Endothelial cell of umbilical vein (primary cell): ENCODE measurements at regions not wholly inside any gene's neighbourhood (a gene's known extent, or its start where the extent isn't known, plus 50 kb on each side); places are given as distances from the start of the nearest gene placed in this dataset.

Source experiments
- BruUV-seq: library from RNA; stranded (reverse); fragments of 400-500 nt; replicated peaks from 2 replicates; lab custom pipeline; 2021; lab: Mats Ljungman, UMichigan
- CTCF ChIA-PET: fragments of 300-600, 350-600 bp; sonication (Branson Sonifier 250); formaldehyde crosslinking; loops from one replicate; lab custom pipeline; 2021; ENCODE audit warnings: antibody characterized with exemption, inconsistent platforms; lab: Charles Lee
- POLR2A ChIA-PET: fragments of 300-600, 350-600 bp; sonication (Branson Sonifier 250); formaldehyde crosslinking; loops from one replicate; lab custom pipeline; 2021; ENCODE audit warnings: antibody characterized with exemption, inconsistent platforms; lab: Charles Lee
- DNase-seq: peaks from one replicate; pipeline ENCODE4 v3.0.0-alpha.2; 2011; ENCODE audit warnings: low read depth, low spot score
- FAIRE-seq: peaks from 2 replicates; lab custom pipeline; 2011; peaks lifted over from hg19 to GRCh38; lab: Jason Lieb, UNC
- H2AFZ ChIP-seq: 2 replicates; pipeline ENCODE4 v1.6.0; 2012; ENCODE audit warnings: low read depth, low read length, control low read depth, inconsistent platforms
- H3K27ac ChIP-seq: 2 replicates; pipeline ENCODE4 v1.5.1; 2011; ENCODE audit warnings: low read depth, mild to moderate bottlenecking, control low read depth, low read length, moderate library complexity; ENCODE audit not compliant: insufficient read depth
- H3K27me3 ChIP-seq, 2 experiments: 2 replicates each; pipeline versions ENCODE4 v1.6.0 to v1.6.1; 2011; ENCODE audit warnings: low read length in 2 of 2, mixed read lengths in 1 of 2; ENCODE audit not compliant: control insufficient read depth in 2 of 2, insufficient read depth in 2 of 2
- H3K36me3 ChIP-seq, 2 experiments: 2 replicates in 1 of 2; 3 replicates in 1 of 2; pipeline ENCODE4 v1.5.1; 2011; ENCODE audit warnings: low read length in 2 of 2, mild to moderate bottlenecking in 1 of 2, moderate library complexity in 1 of 2; ENCODE audit not compliant: control insufficient read depth in 2 of 2, insufficient read depth in 2 of 2; ENCODE audit errors: extremely low read depth in 1 of 2
- H3K4me1 ChIP-seq: 3 replicates; pipeline ENCODE4 v1.5.1; 2011; ENCODE audit warnings: mild to moderate bottlenecking, low read length; ENCODE audit not compliant: control insufficient read depth, insufficient read depth; ENCODE audit errors: extremely low read depth
- H3K4me2 ChIP-seq: 2 replicates; pipeline ENCODE4 v1.6.1; 2011; ENCODE audit warnings: low read length, control low read depth, mixed read lengths; ENCODE audit not compliant: insufficient read depth
- H3K4me3 ChIP-seq, 3 experiments: fragments of 200-600 bp in 1 of 3; sonication (generic), shearing (Covaris generic) in 1 of 3; replicated peaks in 1 of 3; 2 replicates each; pipeline ENCODE4 v1.5.1; 2011 to 2016; ENCODE audit warnings: control low read depth in 3 of 3, low read length in 3 of 3, mild to moderate bottlenecking in 2 of 3, inconsistent platforms in 1 of 3, low read depth in 1 of 3, moderate library complexity in 1 of 3; ENCODE audit not compliant: insufficient read depth in 1 of 3
- H3K79me2 ChIP-seq: 2 replicates; pipeline ENCODE4 v1.6.0; 2012; ENCODE audit warnings: low read length, inconsistent platforms; ENCODE audit not compliant: control insufficient read depth, insufficient read depth
- H3K9ac ChIP-seq: replicated peaks from 2 replicates; pipeline ENCODE3; 2011; ENCODE audit warnings: low read length, control low read depth; ENCODE audit not compliant: insufficient read depth; ENCODE audit errors: extremely low read depth
- H3K9me1 ChIP-seq: replicated peaks from 3 replicates; pipeline ENCODE4 v1.6.0; 2011; ENCODE audit warnings: mild to moderate bottlenecking, low read length; ENCODE audit not compliant: control insufficient read depth, insufficient read depth; ENCODE audit errors: extremely low read depth
- H3K9me3 ChIP-seq: replicated peaks from 2 replicates; pipeline ENCODE4 v1.5.1; 2012; ENCODE audit warnings: low read length, inconsistent platforms; ENCODE audit not compliant: control insufficient read depth, insufficient read depth
- H4K20me1 ChIP-seq: replicated peaks from 2 replicates; pipeline ENCODE3; 2011; ENCODE audit warnings: mild to moderate bottlenecking, low read length; ENCODE audit not compliant: control insufficient read depth, insufficient read depth; ENCODE audit errors: extremely low read depth
- EZH2 ChIP-seq: IDR thresholded peaks from 2 replicates; pipeline ENCODE4 v1.6.1; 2012; ENCODE audit warnings: borderline replicate concordance, low read depth, mild to moderate bottlenecking, moderate library complexity, low read length, inconsistent platforms; ENCODE audit not compliant: severe bottlenecking
- FOS ChIP-seq: IDR thresholded peaks from 2 replicates; pipeline ENCODE4 v1.6.1; 2011; ENCODE audit warnings: mild to moderate bottlenecking, low read length, moderate library complexity, borderline replicate concordance; ENCODE audit not compliant: insufficient read depth
- GATA2 ChIP-seq: IDR thresholded peaks from 2 replicates; pipeline ENCODE4 v1.7.0; 2011; ENCODE audit warnings: low read depth, mild to moderate bottlenecking, moderate library complexity, mixed read lengths, low read length; ENCODE audit not compliant: insufficient read length, insufficient read depth
- JUN ChIP-seq: IDR thresholded peaks from 2 replicates; pipeline ENCODE4 v1.6.1; 2011; ENCODE audit warnings: borderline replicate concordance, low read depth; ENCODE audit not compliant: insufficient read length, insufficient read depth
- MYC ChIP-seq: IDR thresholded peaks from one replicate; pipeline ENCODE4 v1.6.1; 2011; ENCODE audit warnings: mild to moderate bottlenecking, low read depth, low read length
- POLR2A ChIP-seq: IDR thresholded peaks from 2 replicates; pipeline ENCODE4 v1.6.1; 2012; ENCODE audit warnings: low read depth, mild to moderate bottlenecking, control low read depth, low read length
- POLR2AphosphoS5 ChIP-seq: IDR thresholded peaks from 2 replicates; pipeline ENCODE4 v1.6.1; 2012; ENCODE audit warnings: low read depth, mild to moderate bottlenecking, control low read depth, low read length, moderate library complexity; ENCODE audit not compliant: insufficient read depth
- dilution Hi-C: fragments of 300-500 bp; cut with MboI; formaldehyde crosslinking; loops from one replicate; pipeline ENCODE4 v1.15.0; 2019; ENCODE audit warnings: low sequenced_read_pairs; ENCODE audit not compliant: extremely low pct_ligation_motif_present
- intact Hi-C: fragments of 100-400 bp; cut with micrococcal nuclease; formaldehyde crosslinking; loops from one replicate; pipeline ENCODE4 v1.10.0; 2022

DNA sequence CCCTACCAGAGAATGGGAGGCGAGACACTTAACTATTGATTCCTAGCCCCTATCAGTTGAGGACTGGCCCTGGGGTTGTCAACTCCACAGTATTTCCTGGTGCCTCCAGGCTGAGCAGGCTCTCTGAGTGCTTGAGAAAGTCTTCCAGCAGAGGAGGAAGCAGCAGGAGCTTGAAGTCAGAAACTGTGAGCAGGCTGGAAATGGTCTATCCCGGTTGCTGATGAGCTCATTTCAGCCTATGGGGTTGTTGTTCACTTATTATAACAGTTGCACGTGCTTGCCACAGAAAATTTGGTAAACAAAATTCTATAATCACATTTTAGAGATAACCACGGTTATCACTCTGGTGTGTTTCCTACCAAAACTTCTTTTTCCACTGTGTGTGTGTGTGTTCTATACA is 254.7 kb upstream of the THUMPD2 start:
- BruUV-seq: no TSS peak
- Histone ChIP-seq H3K4me2 (no peak overlapping the region), H3K27ac (no peak overlapping the region), H2AFZ (no peak overlapping the region), H3K36me3 (no peaks in the 10 kb centered on the region), H3K9ac (no peak overlapping the region), H3K9me3 (no peaks in the 10 kb centered on the region), H3K27me3 (no peaks in the 10 kb centered on the region), H4K20me1 (no peaks in the 10 kb centered on the region), H3K79me2 (no peaks in the 10 kb centered on the region), H3K4me3 (no peak overlapping the region), H3K9me1 (no peaks in the 10 kb centered on the region), H3K4me1 (no peaks in the 10 kb centered on the region)
- ChIA-PET POLR2A (no interaction called here), CTCF (interaction anchor here (1.0 to 1.5 kb wide), 2 partner anchors 35 to 299 kb away, joined by 3 read pairs; no protein-coding TSS in a partner anchor)
- TF ChIP-seq POLR2A (no peak), POLR2AphosphoS5 (no peak)
- DNase-seq: no peak
- intact Hi-C loops (no loop called here), dilution Hi-C loops (no loop called here)
- no peak for FAIRE-seq

DNA sequence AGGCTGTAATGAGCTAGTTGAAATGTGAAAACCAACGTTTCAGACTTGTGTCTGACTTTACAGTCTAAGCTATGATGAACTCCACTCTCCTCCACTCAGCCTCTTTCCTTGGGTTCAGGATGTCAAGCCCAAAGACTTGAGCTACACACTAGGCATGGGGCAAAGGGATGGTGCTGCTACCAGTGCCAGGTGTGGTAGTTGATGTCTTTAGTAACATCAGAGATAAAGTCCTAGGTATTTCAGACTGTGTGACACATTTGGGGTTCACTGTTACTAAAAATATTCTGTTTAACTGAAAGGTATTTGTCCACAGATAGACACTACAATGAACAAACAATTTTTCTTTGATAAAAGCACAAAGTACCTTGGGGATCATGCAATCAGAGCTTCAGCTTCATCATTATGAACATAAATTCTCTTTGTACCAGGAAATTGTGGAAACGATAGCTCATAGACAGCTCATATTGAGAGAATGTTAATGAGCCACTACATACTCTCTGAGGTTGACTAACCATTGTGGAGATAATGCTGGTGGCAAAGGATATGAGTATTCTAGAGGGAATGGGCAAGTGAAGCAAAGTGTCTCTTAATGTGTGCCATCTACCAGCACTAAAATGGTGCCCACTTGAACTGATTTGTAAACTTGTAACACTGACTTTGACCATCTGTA is 253.7 kb upstream of the THUMPD2 start:
- intact Hi-C loops: no loop called here
- BruUV-seq: no TSS peak
- no peak for FAIRE-seq
- Histone ChIP-seq H4K20me1 (no peaks in the 10 kb centered on the region), H3K4me1 (no peaks in the 10 kb centered on the region), H3K4me2 (no peak overlapping the region), H3K36me3 (no peaks in the 10 kb centered on the region), H3K9me3 (no peaks in the 10 kb centered on the region), H3K9ac (no peak overlapping the region), H2AFZ (no peak overlapping the region), H3K27me3 (no peaks in the 10 kb centered on the region), H3K79me2 (no peaks in the 10 kb centered on the region), H3K9me1 (no peaks in the 10 kb centered on the region), H3K4me3 (no peak overlapping the region), H3K27ac (no peak overlapping the region)
- ChIA-PET POLR2A (no interaction called here), CTCF (interaction anchor here (1.0 to 1.5 kb wide), 2 partner anchors 34 to 300 kb away, joined by 3 read pairs; no protein-coding TSS in a partner anchor)
- TF ChIP-seq MYC: no peak
- TF ChIP-seq EZH2: no peak
- TF ChIP-seq GATA2: peak; percentile 63
- peak; percentile 46 for TF ChIP-seq POLR2AphosphoS5
- TF ChIP-seq FOS: peak; percentile 93
- peak; percentile 7 for TF ChIP-seq JUN
- DNase-seq: peak; percentile 32
- dilution Hi-C loops: no loop called here
